Kidney (tissue), 13 donors: ENCODE measurements at regions not wholly inside any gene's neighbourhood (a gene's known extent, or its start where the extent isn't known, plus 50 kb on each side); places are given as distances from the start of the nearest gene placed in this dataset.

ENCODE experiments used
- DNase-seq, 5 donors: peaks; one replicate each; pipeline ENCODE4 v3.0.0-alpha.2; 2013 to 2020
- FAIRE-seq: peaks from 2 replicates; lab custom pipeline; 2012; peaks lifted over from hg19 to GRCh38; lab: Jason Lieb, UNC
- H3K27ac ChIP-seq, 2 donors: one replicate each; pipeline ENCODE4 v1.7.0; 2013; ENCODE audit warnings: low read depth in 2 of 2, low read length in 2 of 2, inconsistent platforms in 1 of 2
- H3K27me3 ChIP-seq: one replicate; pipeline ENCODE4 v1.7.1; 2013; ENCODE audit warnings: low read length, inconsistent platforms; ENCODE audit not compliant: control insufficient read depth, insufficient read depth
- H3K36me3 ChIP-seq, 3 donors: one replicate each; pipeline versions ENCODE4 v1.7.0 to v1.7.1; 2013; ENCODE audit warnings: low read length in 3 of 3, control low read depth in 1 of 3, inconsistent platforms in 1 of 3; ENCODE audit not compliant: insufficient read depth in 3 of 3, control insufficient read depth in 2 of 3
- H3K4me1 ChIP-seq, 3 donors: one replicate each; pipeline versions ENCODE4 v1.7.0 to v1.7.1; 2013; ENCODE audit warnings: low read length in 3 of 3, inconsistent platforms in 1 of 3, low read depth in 1 of 3; ENCODE audit not compliant: control insufficient read depth in 2 of 3, insufficient read depth in 2 of 3
- H3K4me3 ChIP-seq, 3 donors: one replicate each; pipeline versions ENCODE4 v1.7.0 to v1.8.1; 2013; ENCODE audit warnings: low read length in 3 of 3, control low read depth in 1 of 3, inconsistent platforms in 1 of 3
- H3K9ac ChIP-seq, 3 donors: one replicate each; pipeline versions ENCODE4 v1.7.0 to v1.7.1; 2013; ENCODE audit warnings: low read length in 3 of 3, control low read depth in 1 of 3, inconsistent platforms in 1 of 3
- H3K9me3 ChIP-seq, 3 donors: one replicate each; pipeline versions ENCODE4 v1.7.0 to v1.7.1; 2013; ENCODE audit warnings: low read length in 3 of 3, control low read depth in 1 of 3, inconsistent platforms in 1 of 3; ENCODE audit not compliant: control insufficient read depth in 2 of 3, insufficient read depth in 1 of 3
- intact Hi-C: fragments of 100-400 bp; cut with DNase I; formaldehyde crosslinking; loops from one replicate; pipeline ENCODE4 v1.11.1; 2022
- TF ChIP-seq, protein P1 (sequence below): IDR thresholded peaks from 3 replicates; pipeline ENCODE4 v1.5.1; 2012; ENCODE audit warnings: mild to moderate bottlenecking, moderate library complexity, borderline replicate concordance; ENCODE audit not compliant: insufficient read depth; ENCODE audit errors: extremely low read depth
- donor health status: control.
- donor health status: control.
- donor health status: control.
- donor health status: control.
- donor health status: control.
- donor health status: DM: yes; HTN: yes; CAD: no.
- donor health status: Normal renal cell carcinoma (clear cell type).

DNA sequence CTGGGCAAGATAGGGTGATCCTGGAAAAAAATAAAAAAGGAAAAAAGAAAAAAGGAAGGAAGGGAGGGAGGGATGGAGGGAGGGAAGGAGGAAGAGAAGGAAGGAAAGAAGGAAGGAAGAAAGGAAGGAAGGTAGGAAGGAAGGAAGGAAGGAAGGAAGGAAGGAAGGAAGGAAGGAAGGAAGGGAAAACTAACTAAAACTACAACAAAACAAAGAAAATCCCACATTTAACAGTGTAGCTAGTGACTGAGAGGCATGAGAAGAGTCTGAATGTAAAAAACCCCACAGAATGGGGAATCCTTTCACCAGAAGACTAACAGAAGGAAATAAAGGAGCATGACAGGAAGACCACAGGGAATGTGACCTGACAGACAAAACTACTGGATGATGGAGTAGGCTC is 345.7 kb downstream of the NOVA1 start:
- H3K36me3 ChIP-seq, result no peaks in the 10 kb centered on the region
- DNase-seq, result no peak
- no peaks in the 10 kb centered on the region for H3K9me3 ChIP-seq
- intact Hi-C loops, result no loop called here
- H3K27ac ChIP-seq, result no peak overlapping the region
- H3K4me3 ChIP-seq, result no peak overlapping the region
- H3K4me1 ChIP-seq, result no peaks in the 10 kb centered on the region
- no peak for FAIRE-seq
- H3K9ac ChIP-seq, result no peak overlapping the region
- TF ChIP-seq, protein P1, sequence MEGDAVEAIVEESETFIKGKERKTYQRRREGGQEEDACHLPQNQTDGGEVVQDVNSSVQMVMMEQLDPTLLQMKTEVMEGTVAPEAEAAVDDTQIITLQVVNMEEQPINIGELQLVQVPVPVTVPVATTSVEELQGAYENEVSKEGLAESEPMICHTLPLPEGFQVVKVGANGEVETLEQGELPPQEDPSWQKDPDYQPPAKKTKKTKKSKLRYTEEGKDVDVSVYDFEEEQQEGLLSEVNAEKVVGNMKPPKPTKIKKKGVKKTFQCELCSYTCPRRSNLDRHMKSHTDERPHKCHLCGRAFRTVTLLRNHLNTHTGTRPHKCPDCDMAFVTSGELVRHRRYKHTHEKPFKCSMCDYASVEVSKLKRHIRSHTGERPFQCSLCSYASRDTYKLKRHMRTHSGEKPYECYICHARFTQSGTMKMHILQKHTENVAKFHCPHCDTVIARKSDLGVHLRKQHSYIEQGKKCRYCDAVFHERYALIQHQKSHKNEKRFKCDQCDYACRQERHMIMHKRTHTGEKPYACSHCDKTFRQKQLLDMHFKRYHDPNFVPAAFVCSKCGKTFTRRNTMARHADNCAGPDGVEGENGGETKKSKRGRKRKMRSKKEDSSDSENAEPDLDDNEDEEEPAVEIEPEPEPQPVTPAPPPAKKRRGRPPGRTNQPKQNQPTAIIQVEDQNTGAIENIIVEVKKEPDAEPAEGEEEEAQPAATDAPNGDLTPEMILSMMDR, result no peak
- no peaks in the 10 kb centered on the region for H3K27me3 ChIP-seq

DNA sequence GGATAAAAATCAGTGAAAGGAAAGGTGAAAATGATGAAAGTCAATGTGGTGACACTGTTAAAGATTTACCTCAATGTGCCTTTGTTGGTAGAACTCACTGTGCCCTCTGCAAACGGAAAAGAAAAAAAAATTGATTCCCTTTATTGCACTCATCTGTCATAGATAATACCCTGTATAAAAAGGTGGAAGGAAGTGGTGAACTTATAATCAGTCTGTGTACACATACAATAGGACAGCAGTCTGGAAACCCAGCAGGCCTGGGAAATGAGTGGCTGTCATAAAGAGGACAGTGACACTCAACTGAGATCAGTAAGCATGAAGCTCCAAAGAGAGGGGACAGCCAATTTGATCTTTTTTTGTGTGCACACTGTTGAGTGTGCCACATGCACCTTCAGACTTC is 364.7 kb downstream of the NOVA1 start:
- FAIRE-seq, result no peak
- intact Hi-C loops, result no loop called here
- no peaks in the 10 kb centered on the region for H3K9me3 ChIP-seq
- H3K4me3 ChIP-seq, result no peak overlapping the region
- no peak overlapping the region for H3K27ac ChIP-seq
- TF ChIP-seq, protein P1, result no peak
- H3K36me3 ChIP-seq, result no peaks in the 10 kb centered on the region
- no peak for DNase-seq
- H3K27me3 ChIP-seq, result no peaks in the 10 kb centered on the region
- no peak overlapping the region for H3K9ac ChIP-seq
- H3K4me1 ChIP-seq, result no peaks in the 10 kb centered on the region

DNA sequence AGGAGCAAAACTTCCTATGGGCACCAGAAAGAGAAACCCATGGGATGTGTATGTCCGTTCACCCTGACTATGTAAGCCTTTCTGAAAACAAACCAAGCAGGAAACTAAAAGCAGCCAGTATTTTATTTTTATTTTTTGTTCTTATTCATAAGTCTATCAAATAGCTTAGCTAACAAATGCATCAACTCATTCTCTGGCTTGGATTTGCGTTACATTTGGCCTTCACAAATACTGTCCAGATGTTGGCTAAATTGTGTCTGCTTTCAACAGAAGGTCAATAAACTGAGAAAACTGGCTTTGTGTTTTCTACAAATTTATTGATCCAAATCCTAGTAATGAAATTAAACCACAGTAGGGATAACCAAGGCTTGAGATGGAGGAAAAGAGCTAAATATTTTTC is 379.0 kb downstream of the NOVA1 start:
- Histone ChIP-seq H3K27me3 (no peaks in the 10 kb centered on the region), H3K4me1 (no peaks in the 10 kb centered on the region), H3K27ac (no peak overlapping the region), H3K9ac (no peak overlapping the region), H3K36me3 (no peaks in the 10 kb centered on the region), H3K4me3 (no peak overlapping the region), H3K9me3 (no peaks in the 10 kb centered on the region)
- intact Hi-C loops, result no loop called here
- FAIRE-seq, result no peak
- TF ChIP-seq, protein P1, result no peak
- peak in 1 of 5 donors; percentile 6 for DNase-seq

DNA sequence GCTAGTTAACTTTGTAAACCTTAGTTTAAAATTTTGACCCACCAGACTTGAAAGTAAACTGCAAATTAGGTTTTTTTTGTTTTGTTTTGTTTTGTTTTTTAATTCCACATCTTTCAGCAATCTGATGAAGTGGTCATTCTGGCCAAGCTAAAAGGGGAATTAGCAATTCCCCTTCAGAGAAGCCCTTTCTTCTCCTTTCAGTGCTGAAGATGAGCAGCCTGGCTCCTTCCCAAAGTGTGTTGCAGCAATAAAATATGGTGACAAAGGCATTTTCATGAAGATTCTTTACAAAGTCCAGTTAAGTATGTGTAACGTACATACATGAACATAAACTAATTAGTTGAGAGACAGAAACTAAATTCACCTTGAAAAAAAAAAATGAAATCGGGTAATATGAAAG is 380.1 kb downstream of the NOVA1 start:
- Histone ChIP-seq H3K9me3 (no peaks in the 10 kb centered on the region), H3K4me1 (no peaks in the 10 kb centered on the region), H3K27me3 (no peaks in the 10 kb centered on the region), H3K36me3 (no peaks in the 10 kb centered on the region), H3K9ac (no peak overlapping the region), H3K4me3 (no peak overlapping the region), H3K27ac (no peak overlapping the region)
- FAIRE-seq (no peak), DNase-seq (no peak)
- TF ChIP-seq, protein P1, result no peak
- intact Hi-C loops, result no loop called here
